ENCODE measurements at regions not wholly inside any gene's neighbourhood (a gene's known extent, or its start where the extent isn't known, plus 50 kb on each side); places are given as distances from the start of the nearest gene placed in this dataset.

DNA sequence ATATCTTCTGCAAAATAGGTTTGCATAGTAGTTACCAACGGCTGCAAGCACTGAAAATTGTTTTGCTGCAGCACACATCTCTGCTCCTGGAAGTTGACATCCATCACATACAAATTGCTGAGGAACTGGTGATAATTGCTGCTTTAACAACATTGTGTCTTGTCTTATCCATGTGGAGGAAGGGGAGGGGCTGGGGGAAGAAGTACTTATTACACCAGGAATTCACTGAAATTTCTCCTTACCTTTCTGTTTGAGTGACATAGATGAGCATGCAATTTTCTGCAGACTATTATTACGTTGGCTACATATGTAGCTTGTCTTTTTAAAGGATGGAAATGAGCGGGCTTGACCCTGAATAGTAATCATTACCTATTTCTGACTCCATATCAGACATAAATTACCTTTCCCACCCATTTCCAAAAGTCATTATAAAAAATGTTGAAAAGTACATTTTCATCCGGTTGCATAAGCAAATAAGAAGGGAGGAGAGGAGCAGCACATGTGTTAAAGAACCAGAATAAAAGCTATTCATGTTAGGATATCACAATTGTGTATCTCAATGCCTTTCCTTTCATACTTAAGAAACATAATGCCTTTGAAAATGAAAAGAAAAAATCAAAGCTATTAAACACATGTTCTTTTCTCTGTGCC lies 1905.6 kb downstream of the PCDH7 start:
- peaks cover 0 to 9% (median 0%) of the 10 kb centered on the region in 3 donors for H3K4me1 ChIP-seq (ENCODE audit: control insufficient read depth in 2 of 3, insufficient read depth in 2 of 3, low read depth in 1 of 3, low read length in 3 of 3)
- no peaks in the 10 kb centered on the region for H3K27me3 ChIP-seq (ENCODE audit: control insufficient read depth, insufficient read depth, low read length)
- no peak overlapping the region for H3K9ac ChIP-seq (ENCODE audit: low read length in 3 of 3)
- intact Hi-C loops (cut with DNase I), result no loop called here
- H3K9me3 ChIP-seq (ENCODE audit: control insufficient read depth in 2 of 3, insufficient read depth in 1 of 3, low read length in 3 of 3), result no peaks in the 10 kb centered on the region
- DNase-seq (no peak), FAIRE-seq (no peak)
- H3K27ac ChIP-seq (ENCODE audit: low read depth in 2 of 2, low read length in 2 of 2), result no peak overlapping the region
- TF ChIP-seq, protein P1, sequence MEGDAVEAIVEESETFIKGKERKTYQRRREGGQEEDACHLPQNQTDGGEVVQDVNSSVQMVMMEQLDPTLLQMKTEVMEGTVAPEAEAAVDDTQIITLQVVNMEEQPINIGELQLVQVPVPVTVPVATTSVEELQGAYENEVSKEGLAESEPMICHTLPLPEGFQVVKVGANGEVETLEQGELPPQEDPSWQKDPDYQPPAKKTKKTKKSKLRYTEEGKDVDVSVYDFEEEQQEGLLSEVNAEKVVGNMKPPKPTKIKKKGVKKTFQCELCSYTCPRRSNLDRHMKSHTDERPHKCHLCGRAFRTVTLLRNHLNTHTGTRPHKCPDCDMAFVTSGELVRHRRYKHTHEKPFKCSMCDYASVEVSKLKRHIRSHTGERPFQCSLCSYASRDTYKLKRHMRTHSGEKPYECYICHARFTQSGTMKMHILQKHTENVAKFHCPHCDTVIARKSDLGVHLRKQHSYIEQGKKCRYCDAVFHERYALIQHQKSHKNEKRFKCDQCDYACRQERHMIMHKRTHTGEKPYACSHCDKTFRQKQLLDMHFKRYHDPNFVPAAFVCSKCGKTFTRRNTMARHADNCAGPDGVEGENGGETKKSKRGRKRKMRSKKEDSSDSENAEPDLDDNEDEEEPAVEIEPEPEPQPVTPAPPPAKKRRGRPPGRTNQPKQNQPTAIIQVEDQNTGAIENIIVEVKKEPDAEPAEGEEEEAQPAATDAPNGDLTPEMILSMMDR (IDR thresholded peaks at IDR 0.05; ENCODE audit: borderline replicate concordance, extremely low read depth, insufficient read depth), result no peak
- no peak overlapping the region for H3K4me3 ChIP-seq (ENCODE audit: low read length in 3 of 3)
- no peaks in the 10 kb centered on the region for H3K36me3 ChIP-seq (ENCODE audit: control insufficient read depth in 2 of 3, insufficient read depth in 3 of 3, low read length in 3 of 3)

DNA sequence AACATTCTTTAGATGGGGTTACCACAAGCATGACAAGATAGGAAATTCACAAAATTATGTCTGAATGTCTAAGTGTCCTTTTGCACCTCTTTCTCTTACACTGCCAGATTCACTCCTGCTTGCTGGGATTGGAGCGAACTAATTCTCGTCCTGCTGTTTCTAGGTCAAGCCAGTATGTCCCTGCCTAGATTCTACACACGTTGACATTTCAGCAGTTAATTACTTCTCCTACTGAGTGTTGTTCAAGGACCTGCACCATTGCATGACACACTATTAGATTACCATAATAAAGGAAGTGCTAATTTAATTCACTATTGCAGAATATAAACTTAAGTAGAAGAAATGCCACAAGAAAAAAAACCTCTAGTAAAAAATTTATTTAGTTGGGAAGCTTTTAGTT lies 1911.7 kb downstream of the PCDH7 start:
- no peaks in the 10 kb centered on the region for H3K9me3 ChIP-seq (ENCODE audit: control insufficient read depth in 2 of 3, insufficient read depth in 1 of 3, low read length in 3 of 3)
- no peak overlapping the region for H3K4me3 ChIP-seq (ENCODE audit: low read length in 3 of 3)
- no peak for DNase-seq
- H3K36me3 ChIP-seq (ENCODE audit: control insufficient read depth in 2 of 3, insufficient read depth in 3 of 3, low read length in 3 of 3), result no peaks in the 10 kb centered on the region
- no peaks in the 10 kb centered on the region for H3K27me3 ChIP-seq (ENCODE audit: control insufficient read depth, insufficient read depth, low read length)
- TF ChIP-seq, protein P1 (IDR thresholded peaks at IDR 0.05; ENCODE audit: borderline replicate concordance, extremely low read depth, insufficient read depth), result no peak
- intact Hi-C loops (cut with DNase I), result no loop called here
- H3K9ac ChIP-seq (ENCODE audit: low read length in 3 of 3), result no peak overlapping the region
- H3K27ac ChIP-seq (ENCODE audit: low read depth in 2 of 2, low read length in 2 of 2), result no peak overlapping the region
- FAIRE-seq, result no peak
- no peaks in the 10 kb centered on the region for H3K4me1 ChIP-seq (ENCODE audit: control insufficient read depth in 2 of 3, insufficient read depth in 2 of 3, low read depth in 1 of 3, low read length in 3 of 3)

DNA sequence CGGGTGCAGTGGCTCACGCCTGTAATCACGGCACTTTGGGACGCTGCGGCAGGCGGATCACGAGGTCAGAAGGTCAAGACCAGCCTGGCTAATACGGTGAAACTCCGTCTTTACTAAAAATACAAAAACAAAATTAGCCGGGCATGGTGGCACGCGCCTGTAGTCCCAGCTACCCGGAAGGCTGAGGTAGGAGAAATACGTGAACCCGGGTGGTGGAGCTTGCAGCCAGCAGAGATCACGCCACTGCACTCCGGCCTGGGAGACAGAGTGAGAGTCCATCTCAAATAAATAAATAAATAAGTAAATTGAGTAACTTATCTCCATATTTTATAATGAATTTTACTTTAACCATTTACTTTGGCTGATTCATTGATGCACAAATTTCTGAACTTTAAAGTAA lies 1913.3 kb downstream of the PCDH7 start:
- Histone ChIP-seq H3K4me1 (ENCODE audit: control insufficient read depth in 2 of 3, insufficient read depth in 2 of 3, low read depth in 1 of 3, low read length in 3 of 3) (no peaks in the 10 kb centered on the region), H3K27me3 (ENCODE audit: control insufficient read depth, insufficient read depth, low read length) (no peaks in the 10 kb centered on the region), H3K9me3 (ENCODE audit: control insufficient read depth in 2 of 3, insufficient read depth in 1 of 3, low read length in 3 of 3) (no peaks in the 10 kb centered on the region), H3K4me3 (ENCODE audit: low read length in 3 of 3) (no peak overlapping the region), H3K36me3 (ENCODE audit: control insufficient read depth in 2 of 3, insufficient read depth in 3 of 3, low read length in 3 of 3) (no peaks in the 10 kb centered on the region), H3K9ac (ENCODE audit: low read length in 3 of 3) (no peak overlapping the region), H3K27ac (ENCODE audit: low read depth in 2 of 2, low read length in 2 of 2) (no peak overlapping the region)
- FAIRE-seq, result no peak
- TF ChIP-seq, protein P1 (IDR thresholded peaks at IDR 0.05; ENCODE audit: borderline replicate concordance, extremely low read depth, insufficient read depth), result no peak
- intact Hi-C loops (cut with DNase I), result no loop called here
- DNase-seq, result peak in 1 of 5 donors; percentile 18

DNA sequence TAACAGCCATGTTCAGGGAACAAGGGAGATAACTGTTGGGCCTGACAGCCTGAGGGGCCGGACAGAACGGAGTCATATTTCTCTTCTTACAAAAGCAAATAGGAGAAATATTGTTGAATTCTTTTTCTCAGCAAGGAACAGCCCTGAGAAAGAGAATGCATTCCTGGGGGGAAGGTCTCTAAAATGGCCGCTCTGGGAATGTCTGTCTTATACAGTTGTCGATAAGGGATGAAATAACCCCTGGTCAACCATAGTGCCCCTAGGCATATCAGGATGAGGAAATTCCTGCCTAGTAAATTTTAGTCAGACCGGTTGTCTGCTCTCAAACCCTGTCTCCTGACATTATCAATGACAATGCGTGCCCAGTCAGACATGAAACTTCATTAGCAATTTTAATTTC lies 1925.5 kb downstream of the PCDH7 start:
- TF ChIP-seq, protein P1 (IDR thresholded peaks at IDR 0.05; ENCODE audit: borderline replicate concordance, extremely low read depth, insufficient read depth), result no peak
- H3K4me1 ChIP-seq (ENCODE audit: control insufficient read depth in 2 of 3, insufficient read depth in 2 of 3, low read depth in 1 of 3, low read length in 3 of 3), result no peaks in the 10 kb centered on the region
- no peak overlapping the region for H3K9ac ChIP-seq (ENCODE audit: low read length in 3 of 3)
- H3K27ac ChIP-seq (ENCODE audit: low read depth in 2 of 2, low read length in 2 of 2), result no peak overlapping the region
- intact Hi-C loops (cut with DNase I), result no loop called here
- FAIRE-seq, result no peak
- H3K27me3 ChIP-seq (ENCODE audit: control insufficient read depth, insufficient read depth, low read length), result no peaks in the 10 kb centered on the region
- H3K9me3 ChIP-seq (ENCODE audit: control insufficient read depth in 2 of 3, insufficient read depth in 1 of 3, low read length in 3 of 3), result peaks cover 0 to 9% (median 0%) of the 10 kb centered on the region in 3 donors
- H3K4me3 ChIP-seq (ENCODE audit: low read length in 3 of 3), result no peak overlapping the region
- no peaks in the 10 kb centered on the region for H3K36me3 ChIP-seq (ENCODE audit: control insufficient read depth in 2 of 3, insufficient read depth in 3 of 3, low read length in 3 of 3)
- DNase-seq, result no peak

Data from kidney (tissue), 13 donors.